Muscle layer of duodenum (tissue), 2 donors: ENCODE measurements at regions not wholly inside any gene's neighbourhood (a gene's known extent, or its start where the extent isn't known, plus 50 kb on each side); places are given as distances from the start of the nearest gene placed in this dataset.

Source experiments
- H3K27ac ChIP-seq: one replicate; pipeline ENCODE4 v1.7.0; 2013; ENCODE audit warnings: mild to moderate bottlenecking, low read length
- H3K27me3 ChIP-seq: one replicate; pipeline ENCODE4 v1.7.0; 2013; ENCODE audit warnings: low read depth, mild to moderate bottlenecking, control low read depth, low read length
- H3K36me3 ChIP-seq, 2 donors: one replicate each; pipeline ENCODE4 v1.7.0; 2013; ENCODE audit warnings: low read length in 2 of 2, control low read depth in 1 of 2, mild to moderate bottlenecking in 1 of 2; ENCODE audit not compliant: insufficient read depth in 2 of 2, control insufficient read depth in 1 of 2
- H3K4me1 ChIP-seq, 2 donors: one replicate each; pipeline ENCODE4 v1.7.0; 2013; ENCODE audit warnings: low read length in 2 of 2, mild to moderate bottlenecking in 2 of 2, control low read depth in 1 of 2, moderate library complexity in 1 of 2; ENCODE audit not compliant: insufficient read depth in 2 of 2, control insufficient read depth in 1 of 2
- H3K4me3 ChIP-seq, 2 donors: one replicate each; pipeline ENCODE4 v1.7.0; 2013; ENCODE audit warnings: low read length in 2 of 2, low read depth in 1 of 2, mild to moderate bottlenecking in 1 of 2
- H3K9me3 ChIP-seq, 2 donors: one replicate each; pipeline ENCODE4 v1.7.0; 2013; ENCODE audit warnings: low read length in 2 of 2, control low read depth in 1 of 2, mild to moderate bottlenecking in 1 of 2; ENCODE audit not compliant: control insufficient read depth in 1 of 2
- donor health status: healthy.

- Histone ChIP-seq H3K36me3 (no peaks in the 10 kb centered on the region), H3K4me3 (no peak overlapping the region), H3K9me3 (no peaks in the 10 kb centered on the region), H3K4me1 (no peaks in the 10 kb centered on the region), H3K27me3 (no peaks in the 10 kb centered on the region), H3K27ac (no peak overlapping the region)
These were observed 266.5 kb upstream of the ADAMTS16 start for GRCh38 chr5:4873652-4874051.

- Histone ChIP-seq H3K4me1 (no peaks in the 10 kb centered on the region), H3K9me3 (no peaks in the 10 kb centered on the region), H3K4me3 (no peak overlapping the region), H3K36me3 (no peaks in the 10 kb centered on the region), H3K27me3 (no peaks in the 10 kb centered on the region), H3K27ac (no peak overlapping the region)
These were observed 266.0 kb upstream of the ADAMTS16 start for GRCh38 chr5:4874097-4874496.

GRCh38 chr5:4875942-4876341, 264.2 kb upstream of the ADAMTS16 start:
- Histone ChIP-seq H3K4me3 (no peak overlapping the region), H3K36me3 (no peaks in the 10 kb centered on the region)

GRCh38 chr5:4876804-4877203, 263.3 kb upstream of the ADAMTS16 start:
- no peaks in the 10 kb centered on the region for H3K4me1 ChIP-seq
- no peak overlapping the region for H3K27ac ChIP-seq
- no peaks in the 10 kb centered on the region for H3K36me3 ChIP-seq
- H3K9me3 ChIP-seq = no peaks in the 10 kb centered on the region
- H3K27me3 ChIP-seq = no peaks in the 10 kb centered on the region
- no peak overlapping the region for H3K4me3 ChIP-seq

More at GRCh38 chr5:4875942-4876341, 264.2 kb upstream of the ADAMTS16 start:
- no peaks in the 10 kb centered on the region for H3K27me3 ChIP-seq
- no peak overlapping the region for H3K27ac ChIP-seq
- H3K9me3 ChIP-seq = no peaks in the 10 kb centered on the region
- no peaks in the 10 kb centered on the region for H3K4me1 ChIP-seq

GRCh38 chr5:4877579-4877978, 262.6 kb upstream of the ADAMTS16 start:
- no peaks in the 10 kb centered on the region for H3K4me1 ChIP-seq
- H3K27me3 ChIP-seq = no peaks in the 10 kb centered on the region
- no peaks in the 10 kb centered on the region for H3K36me3 ChIP-seq
- no peak overlapping the region for H3K4me3 ChIP-seq
- H3K9me3 ChIP-seq = no peaks in the 10 kb centered on the region
- H3K27ac ChIP-seq = no peak overlapping the region

GRCh38 chr5:4879075-4879474, 261.1 kb upstream of the ADAMTS16 start:
- H3K27ac ChIP-seq = no peak overlapping the region
- H3K27me3 ChIP-seq = no peaks in the 10 kb centered on the region
- H3K4me3 ChIP-seq = no peak overlapping the region
- H3K4me1 ChIP-seq = no peaks in the 10 kb centered on the region
- no peaks in the 10 kb centered on the region for H3K36me3 ChIP-seq
- H3K9me3 ChIP-seq = no peaks in the 10 kb centered on the region

- H3K4me1 ChIP-seq = no peaks in the 10 kb centered on the region
- no peak overlapping the region for H3K27ac ChIP-seq
- no peaks in the 10 kb centered on the region for H3K27me3 ChIP-seq
- no peaks in the 10 kb centered on the region for H3K9me3 ChIP-seq
- H3K36me3 ChIP-seq = no peaks in the 10 kb centered on the region
- no peak overlapping the region for H3K4me3 ChIP-seq
These were observed 260.3 kb upstream of the ADAMTS16 start for GRCh38 chr5:4879693-4880303.

- Histone ChIP-seq H3K27me3 (no peaks in the 10 kb centered on the region), H3K9me3 (no peaks in the 10 kb centered on the region), H3K36me3 (no peaks in the 10 kb centered on the region), H3K27ac (no peak overlapping the region), H3K4me1 (no peaks in the 10 kb centered on the region), H3K4me3 (no peak overlapping the region)
These were observed 259.8 kb upstream of the ADAMTS16 start for GRCh38 chr5:4880304-4880741.

GRCh38 chr5:4881366-4882002, 258.6 kb upstream of the ADAMTS16 start:
- H3K9me3 ChIP-seq = no peaks in the 10 kb centered on the region
- no peak overlapping the region for H3K4me3 ChIP-seq
- H3K36me3 ChIP-seq = no peaks in the 10 kb centered on the region
- H3K27me3 ChIP-seq = no peaks in the 10 kb centered on the region
- H3K27ac ChIP-seq = no peak overlapping the region
- H3K4me1 ChIP-seq = no peaks in the 10 kb centered on the region

GRCh38 chr5:4882186-4882585, 257.9 kb upstream of the ADAMTS16 start:
- Histone ChIP-seq H3K4me1 (no peaks in the 10 kb centered on the region), H3K27ac (no peak overlapping the region), H3K4me3 (no peak overlapping the region), H3K9me3 (no peaks in the 10 kb centered on the region), H3K36me3 (no peaks in the 10 kb centered on the region), H3K27me3 (no peaks in the 10 kb centered on the region)

GRCh38 chr5:4883360-4883759, 256.8 kb upstream of the ADAMTS16 start:
- Histone ChIP-seq H3K4me1 (no peaks in the 10 kb centered on the region), H3K36me3 (no peaks in the 10 kb centered on the region), H3K27me3 (no peaks in the 10 kb centered on the region), H3K27ac (no peak overlapping the region), H3K9me3 (no peaks in the 10 kb centered on the region), H3K4me3 (no peak overlapping the region)
